Endothelial cell of umbilical vein (primary cell): ENCODE measurements at regions not wholly inside any gene's neighbourhood (a gene's known extent, or its start where the extent isn't known, plus 50 kb on each side); places are given as distances from the start of the nearest gene placed in this dataset.

Experiments used
- BruUV-seq: library from RNA; stranded (reverse); fragments of 400-500 nt; replicated peaks from 2 replicates; lab custom pipeline; 2021; lab: Mats Ljungman, UMichigan
- CTCF ChIA-PET: fragments of 300-600, 350-600 bp; sonication (Branson Sonifier 250); formaldehyde crosslinking; loops from one replicate; lab custom pipeline; 2021; ENCODE audit warnings: antibody characterized with exemption, inconsistent platforms; lab: Charles Lee
- POLR2A ChIA-PET: fragments of 300-600, 350-600 bp; sonication (Branson Sonifier 250); formaldehyde crosslinking; loops from one replicate; lab custom pipeline; 2021; ENCODE audit warnings: antibody characterized with exemption, inconsistent platforms; lab: Charles Lee
- DNase-seq: peaks from one replicate; pipeline ENCODE4 v3.0.0-alpha.2; 2011; ENCODE audit warnings: low read depth, low spot score
- FAIRE-seq: peaks from 2 replicates; lab custom pipeline; 2011; peaks lifted over from hg19 to GRCh38; lab: Jason Lieb, UNC
- H2AFZ ChIP-seq: 2 replicates; pipeline ENCODE4 v1.6.0; 2012; ENCODE audit warnings: low read depth, low read length, control low read depth, inconsistent platforms
- H3K27ac ChIP-seq: 2 replicates; pipeline ENCODE4 v1.5.1; 2011; ENCODE audit warnings: low read depth, mild to moderate bottlenecking, control low read depth, low read length, moderate library complexity; ENCODE audit not compliant: insufficient read depth
- H3K27me3 ChIP-seq, 2 experiments: 2 replicates each; pipeline versions ENCODE4 v1.6.0 to v1.6.1; 2011; ENCODE audit warnings: low read length in 2 of 2, mixed read lengths in 1 of 2; ENCODE audit not compliant: control insufficient read depth in 2 of 2, insufficient read depth in 2 of 2
- H3K36me3 ChIP-seq, 2 experiments: 2 replicates in 1 of 2; 3 replicates in 1 of 2; pipeline ENCODE4 v1.5.1; 2011; ENCODE audit warnings: low read length in 2 of 2, mild to moderate bottlenecking in 1 of 2, moderate library complexity in 1 of 2; ENCODE audit not compliant: control insufficient read depth in 2 of 2, insufficient read depth in 2 of 2; ENCODE audit errors: extremely low read depth in 1 of 2
- H3K4me1 ChIP-seq: 3 replicates; pipeline ENCODE4 v1.5.1; 2011; ENCODE audit warnings: mild to moderate bottlenecking, low read length; ENCODE audit not compliant: control insufficient read depth, insufficient read depth; ENCODE audit errors: extremely low read depth
- H3K4me2 ChIP-seq: 2 replicates; pipeline ENCODE4 v1.6.1; 2011; ENCODE audit warnings: low read length, control low read depth, mixed read lengths; ENCODE audit not compliant: insufficient read depth
- H3K4me3 ChIP-seq, 3 experiments: fragments of 200-600 bp in 1 of 3; sonication (generic), shearing (Covaris generic) in 1 of 3; replicated peaks in 1 of 3; 2 replicates each; pipeline ENCODE4 v1.5.1; 2011 to 2016; ENCODE audit warnings: control low read depth in 3 of 3, low read length in 3 of 3, mild to moderate bottlenecking in 2 of 3, inconsistent platforms in 1 of 3, low read depth in 1 of 3, moderate library complexity in 1 of 3; ENCODE audit not compliant: insufficient read depth in 1 of 3
- H3K79me2 ChIP-seq: 2 replicates; pipeline ENCODE4 v1.6.0; 2012; ENCODE audit warnings: low read length, inconsistent platforms; ENCODE audit not compliant: control insufficient read depth, insufficient read depth
- H3K9ac ChIP-seq: replicated peaks from 2 replicates; pipeline ENCODE3; 2011; ENCODE audit warnings: low read length, control low read depth; ENCODE audit not compliant: insufficient read depth; ENCODE audit errors: extremely low read depth
- H3K9me1 ChIP-seq: replicated peaks from 3 replicates; pipeline ENCODE4 v1.6.0; 2011; ENCODE audit warnings: mild to moderate bottlenecking, low read length; ENCODE audit not compliant: control insufficient read depth, insufficient read depth; ENCODE audit errors: extremely low read depth
- H3K9me3 ChIP-seq: replicated peaks from 2 replicates; pipeline ENCODE4 v1.5.1; 2012; ENCODE audit warnings: low read length, inconsistent platforms; ENCODE audit not compliant: control insufficient read depth, insufficient read depth
- H4K20me1 ChIP-seq: replicated peaks from 2 replicates; pipeline ENCODE3; 2011; ENCODE audit warnings: mild to moderate bottlenecking, low read length; ENCODE audit not compliant: control insufficient read depth, insufficient read depth; ENCODE audit errors: extremely low read depth
- EZH2 ChIP-seq: IDR thresholded peaks from 2 replicates; pipeline ENCODE4 v1.6.1; 2012; ENCODE audit warnings: borderline replicate concordance, low read depth, mild to moderate bottlenecking, moderate library complexity, low read length, inconsistent platforms; ENCODE audit not compliant: severe bottlenecking
- FOS ChIP-seq: IDR thresholded peaks from 2 replicates; pipeline ENCODE4 v1.6.1; 2011; ENCODE audit warnings: mild to moderate bottlenecking, low read length, moderate library complexity, borderline replicate concordance; ENCODE audit not compliant: insufficient read depth
- GATA2 ChIP-seq: IDR thresholded peaks from 2 replicates; pipeline ENCODE4 v1.7.0; 2011; ENCODE audit warnings: low read depth, mild to moderate bottlenecking, moderate library complexity, mixed read lengths, low read length; ENCODE audit not compliant: insufficient read length, insufficient read depth
- JUN ChIP-seq: IDR thresholded peaks from 2 replicates; pipeline ENCODE4 v1.6.1; 2011; ENCODE audit warnings: borderline replicate concordance, low read depth; ENCODE audit not compliant: insufficient read length, insufficient read depth
- MYC ChIP-seq: IDR thresholded peaks from one replicate; pipeline ENCODE4 v1.6.1; 2011; ENCODE audit warnings: mild to moderate bottlenecking, low read depth, low read length
- POLR2A ChIP-seq: IDR thresholded peaks from 2 replicates; pipeline ENCODE4 v1.6.1; 2012; ENCODE audit warnings: low read depth, mild to moderate bottlenecking, control low read depth, low read length
- POLR2AphosphoS5 ChIP-seq: IDR thresholded peaks from 2 replicates; pipeline ENCODE4 v1.6.1; 2012; ENCODE audit warnings: low read depth, mild to moderate bottlenecking, control low read depth, low read length, moderate library complexity; ENCODE audit not compliant: insufficient read depth
- dilution Hi-C: fragments of 300-500 bp; cut with MboI; formaldehyde crosslinking; loops from one replicate; pipeline ENCODE4 v1.15.0; 2019; ENCODE audit warnings: low sequenced_read_pairs; ENCODE audit not compliant: extremely low pct_ligation_motif_present
- intact Hi-C: fragments of 100-400 bp; cut with micrococcal nuclease; formaldehyde crosslinking; loops from one replicate; pipeline ENCODE4 v1.10.0; 2022
- TF ChIP-seq, protein P1 (sequence below), 2 donors: IDR thresholded peaks; 1 replicate in 1 of 2; 2 replicates in 1 of 2; pipeline ENCODE4 v1.5.1; 2011; ENCODE audit warnings: low read length in 2 of 2, mild to moderate bottlenecking in 2 of 2, moderate library complexity in 2 of 2, control low read depth in 1 of 2, inconsistent platforms in 1 of 2, low read depth in 1 of 2; ENCODE audit not compliant: insufficient read depth in 1 of 2; ENCODE audit errors: extremely low read depth in 1 of 2
- TF ChIP-seq, protein P2 (sequence below): IDR thresholded peaks from 2 replicates; pipeline ENCODE4 v1.6.1; 2011; ENCODE audit not compliant: insufficient read depth, insufficient read length

DNA sequence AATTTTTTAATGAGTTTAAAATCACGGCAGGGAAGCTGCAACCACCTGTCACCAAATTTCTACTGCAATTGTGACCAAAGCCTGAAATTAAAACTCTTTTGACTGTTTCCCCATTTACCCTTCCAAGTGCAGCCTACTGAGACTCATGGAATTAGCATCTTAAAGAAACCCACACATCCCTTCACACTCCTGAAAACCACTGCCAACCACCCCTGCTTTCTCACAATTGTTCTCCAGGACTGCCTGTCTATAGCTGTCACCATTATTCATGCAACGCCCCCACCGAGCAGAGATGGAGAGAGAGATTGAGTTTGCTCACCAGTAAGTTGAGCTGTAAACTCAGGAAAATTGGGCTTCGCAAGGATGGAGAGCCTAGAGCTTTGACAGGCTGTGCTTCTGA is 383.8 kb upstream of the SORCS1 start:
- no peak overlapping the region for H2AFZ ChIP-seq
- no peak for DNase-seq
- H3K27me3 ChIP-seq, result no peaks in the 10 kb centered on the region
- H3K4me2 ChIP-seq, result no peak overlapping the region
- H3K4me3 ChIP-seq, result no peak overlapping the region
- FAIRE-seq, result no peak
- peaks cover 2% of the 10 kb centered on the region for H3K9me3 ChIP-seq
- intact Hi-C loops, result no loop called here
- H4K20me1 ChIP-seq, result no peaks in the 10 kb centered on the region
- no TSS peak for BruUV-seq
- H3K9me1 ChIP-seq, result no peaks in the 10 kb centered on the region
- no peaks in the 10 kb centered on the region for H3K79me2 ChIP-seq
- no peak overlapping the region for H3K9ac ChIP-seq
- H3K36me3 ChIP-seq, result no peaks in the 10 kb centered on the region
- CTCF ChIA-PET, result no interaction called here
- no peak overlapping the region for H3K27ac ChIP-seq
- TF ChIP-seq EZH2, result no peak
- TF ChIP-seq, protein P1, sequence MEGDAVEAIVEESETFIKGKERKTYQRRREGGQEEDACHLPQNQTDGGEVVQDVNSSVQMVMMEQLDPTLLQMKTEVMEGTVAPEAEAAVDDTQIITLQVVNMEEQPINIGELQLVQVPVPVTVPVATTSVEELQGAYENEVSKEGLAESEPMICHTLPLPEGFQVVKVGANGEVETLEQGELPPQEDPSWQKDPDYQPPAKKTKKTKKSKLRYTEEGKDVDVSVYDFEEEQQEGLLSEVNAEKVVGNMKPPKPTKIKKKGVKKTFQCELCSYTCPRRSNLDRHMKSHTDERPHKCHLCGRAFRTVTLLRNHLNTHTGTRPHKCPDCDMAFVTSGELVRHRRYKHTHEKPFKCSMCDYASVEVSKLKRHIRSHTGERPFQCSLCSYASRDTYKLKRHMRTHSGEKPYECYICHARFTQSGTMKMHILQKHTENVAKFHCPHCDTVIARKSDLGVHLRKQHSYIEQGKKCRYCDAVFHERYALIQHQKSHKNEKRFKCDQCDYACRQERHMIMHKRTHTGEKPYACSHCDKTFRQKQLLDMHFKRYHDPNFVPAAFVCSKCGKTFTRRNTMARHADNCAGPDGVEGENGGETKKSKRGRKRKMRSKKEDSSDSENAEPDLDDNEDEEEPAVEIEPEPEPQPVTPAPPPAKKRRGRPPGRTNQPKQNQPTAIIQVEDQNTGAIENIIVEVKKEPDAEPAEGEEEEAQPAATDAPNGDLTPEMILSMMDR (IDR thresholded peaks at IDR 0.05; ENCODE audit: extremely low read depth in 1 of 2, insufficient read depth in 1 of 2, low read depth in 1 of 2, low read length in 2 of 2), result no peak
- no peak for TF ChIP-seq GATA2
- TF ChIP-seq MYC, result no peak
- no peak for TF ChIP-seq FOS
- no peak for TF ChIP-seq POLR2AphosphoS5
- TF ChIP-seq, protein P2, sequence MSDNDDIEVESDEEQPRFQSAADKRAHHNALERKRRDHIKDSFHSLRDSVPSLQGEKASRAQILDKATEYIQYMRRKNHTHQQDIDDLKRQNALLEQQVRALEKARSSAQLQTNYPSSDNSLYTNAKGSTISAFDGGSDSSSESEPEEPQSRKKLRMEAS, result no peak
- no peak for TF ChIP-seq POLR2A
- no peak for TF ChIP-seq JUN
- POLR2A ChIA-PET, result no interaction called here
- H3K4me1 ChIP-seq, result no peaks in the 10 kb centered on the region
- dilution Hi-C loops, result no loop called here
